IPS-18a (cell line): ENCODE measurements at regions not wholly inside any gene's neighbourhood (a gene's known extent, or its start where the extent isn't known, plus 50 kb on each side); places are given as distances from the start of the nearest gene placed in this dataset.
"Not testable (repeated sequence)": the region's sequence is repeated elsewhere in the genome, so short reads cannot be mapped to it uniquely, and the experiment has no call there.

Source experiments
- H3K27ac ChIP-seq: one replicate; pipeline ENCODE4 v1.5.1; 2013; ENCODE audit warnings: low read length
- H3K27me3 ChIP-seq: one replicate; pipeline ENCODE4 v1.6.1; 2013; ENCODE audit warnings: mild to moderate bottlenecking, low read length; ENCODE audit not compliant: control insufficient read depth, insufficient read depth
- H3K36me3 ChIP-seq: one replicate; pipeline ENCODE4 v1.6.1; 2013; ENCODE audit warnings: low read depth, low read length; ENCODE audit not compliant: control insufficient read depth
- H3K4me1 ChIP-seq: one replicate; pipeline ENCODE4 v1.6.1; 2013; ENCODE audit warnings: low read depth, low read length; ENCODE audit not compliant: control insufficient read depth
- H3K4me3 ChIP-seq: one replicate; pipeline ENCODE4 v1.5.1; 2013; ENCODE audit warnings: low read length
- H3K9ac ChIP-seq: one replicate; pipeline ENCODE4 v1.6.1; 2013; ENCODE audit warnings: mild to moderate bottlenecking, low read length, moderate library complexity
- H3K9me3 ChIP-seq: one replicate; pipeline ENCODE4 v1.6.1; 2013; ENCODE audit warnings: low read depth, low read length; ENCODE audit not compliant: control insufficient read depth

GRCh38 chr21:35724156-35724555 lies 336.2 kb downstream of the SETD4 start:
- Histone ChIP-seq H3K27me3 (no peaks in the 10 kb centered on the region), H3K4me3 (no peak overlapping the region), H3K9me3 (peaks cover 3% of the 10 kb centered on the region), H3K36me3 (no peaks in the 10 kb centered on the region), H3K9ac (no peak overlapping the region), H3K4me1 (no peaks in the 10 kb centered on the region), H3K27ac (no peak overlapping the region)

GRCh38 chr21:35721701-35722100 lies 338.6 kb downstream of the SETD4 start:
- no peak overlapping the region for H3K4me3 ChIP-seq
- peaks cover 4% of the 10 kb centered on the region for H3K27me3 ChIP-seq
- no peaks in the 10 kb centered on the region for H3K4me1 ChIP-seq
- no peak overlapping the region for H3K9ac ChIP-seq
- no peak overlapping the region for H3K27ac ChIP-seq
- H3K36me3 ChIP-seq: no peaks in the 10 kb centered on the region
- peaks cover 3% of the 10 kb centered on the region for H3K9me3 ChIP-seq

- Histone ChIP-seq H3K9me3 (peaks cover 2% of the 10 kb centered on the region), H3K27me3 (peaks cover 15% of the 10 kb centered on the region), H3K36me3 (no peaks in the 10 kb centered on the region), H3K27ac (no peak overlapping the region), H3K9ac (no peak overlapping the region), H3K4me3 (no peak overlapping the region), H3K4me1 (no peaks in the 10 kb centered on the region)
Measured at GRCh38 chr21:35720208-35720731, 340.1 kb downstream of the SETD4 start.

- no peaks in the 10 kb centered on the region for H3K9me3 ChIP-seq
- no peak overlapping the region for H3K27ac ChIP-seq
- H3K4me1 ChIP-seq: no peaks in the 10 kb centered on the region
- no peaks in the 10 kb centered on the region for H3K36me3 ChIP-seq
- H3K4me3 ChIP-seq: no peak overlapping the region
- peaks cover 15% of the 10 kb centered on the region for H3K27me3 ChIP-seq
- no peak overlapping the region for H3K9ac ChIP-seq
Measured at GRCh38 chr21:35719080-35719479, 341.2 kb downstream of the SETD4 start.

- Histone ChIP-seq H3K9ac (no peak overlapping the region), H3K4me3 (no peak overlapping the region), H3K9me3 (no peaks in the 10 kb centered on the region), H3K4me1 (no peaks in the 10 kb centered on the region), H3K36me3 (no peaks in the 10 kb centered on the region), H3K27ac (no peak overlapping the region), H3K27me3 (peaks cover 15% of the 10 kb centered on the region)
Measured at GRCh38 chr21:35716876-35717565, 343.3 kb downstream of the SETD4 start.

- H3K36me3 ChIP-seq: no peaks in the 10 kb centered on the region
- no peaks in the 10 kb centered on the region for H3K4me1 ChIP-seq
- peaks cover 15% of the 10 kb centered on the region for H3K27me3 ChIP-seq
- H3K9me3 ChIP-seq: no peaks in the 10 kb centered on the region
- H3K4me3 ChIP-seq: no peak overlapping the region
- no peak overlapping the region for H3K9ac ChIP-seq
- H3K27ac ChIP-seq: no peak overlapping the region
Measured at GRCh38 chr21:35713914-35714313, 346.4 kb downstream of the SETD4 start.

- H3K9me3 ChIP-seq: no peaks in the 10 kb centered on the region
- no peaks in the 10 kb centered on the region for H3K4me1 ChIP-seq
- H3K27ac ChIP-seq: no peak overlapping the region
- no peaks in the 10 kb centered on the region for H3K36me3 ChIP-seq
- no peak overlapping the region for H3K9ac ChIP-seq
- peaks cover 10% of the 10 kb centered on the region for H3K27me3 ChIP-seq
- H3K4me3 ChIP-seq: no peak overlapping the region
Measured at GRCh38 chr21:35711661-35712060, 348.7 kb downstream of the SETD4 start.

GRCh38 chr21:35711213-35711612 lies 349.1 kb downstream of the SETD4 start:
- H3K9me3 ChIP-seq: no peaks in the 10 kb centered on the region
- H3K27ac ChIP-seq: no peak overlapping the region
- no peaks in the 10 kb centered on the region for H3K36me3 ChIP-seq
- H3K9ac ChIP-seq: no peak overlapping the region
- no peak overlapping the region for H3K4me3 ChIP-seq
- H3K4me1 ChIP-seq: no peaks in the 10 kb centered on the region
- H3K27me3 ChIP-seq: peaks cover 6% of the 10 kb centered on the region

- H3K27ac ChIP-seq, H3K4me1 ChIP-seq, H3K9ac ChIP-seq, H3K4me3 ChIP-seq, H3K36me3 ChIP-seq, H3K27me3 ChIP-seq, H3K9me3 ChIP-seq: not testable (repeated sequence)
Measured at GRCh38 chr21:35709990-35710389, 350.3 kb downstream of the SETD4 start.

- Histone ChIP-seq H3K9ac (no peak overlapping the region), H3K27me3 (no peaks in the 10 kb centered on the region), H3K4me1 (no peaks in the 10 kb centered on the region), H3K9me3 (no peaks in the 10 kb centered on the region), H3K27ac (no peak overlapping the region), H3K4me3 (no peak overlapping the region), H3K36me3 (no peaks in the 10 kb centered on the region)
Measured at GRCh38 chr21:35705888-35706287, 354.4 kb downstream of the SETD4 start.

- Histone ChIP-seq H3K9ac (no peak overlapping the region), H3K4me1 (no peaks in the 10 kb centered on the region), H3K9me3 (no peaks in the 10 kb centered on the region), H3K27me3 (no peaks in the 10 kb centered on the region), H3K36me3 (no peaks in the 10 kb centered on the region), H3K4me3 (no peak overlapping the region), H3K27ac (no peak overlapping the region)
Measured at GRCh38 chr21:35705237-35705887, 355.0 kb downstream of the SETD4 start.

GRCh38 chr21:35703704-35704103 lies 356.6 kb downstream of the SETD4 start:
- H3K4me3 ChIP-seq: no peak overlapping the region
- H3K27ac ChIP-seq: no peak overlapping the region
- no peaks in the 10 kb centered on the region for H3K36me3 ChIP-seq
- H3K9ac ChIP-seq: no peak overlapping the region
- H3K27me3 ChIP-seq: no peaks in the 10 kb centered on the region
- no peaks in the 10 kb centered on the region for H3K9me3 ChIP-seq
- H3K4me1 ChIP-seq: no peaks in the 10 kb centered on the region
